ENCODE measurements at regions not wholly inside any gene's neighbourhood (a gene's known extent, or its start where the extent isn't known, plus 50 kb on each side); places are given as distances from the start of the nearest gene placed in this dataset.

DNA sequence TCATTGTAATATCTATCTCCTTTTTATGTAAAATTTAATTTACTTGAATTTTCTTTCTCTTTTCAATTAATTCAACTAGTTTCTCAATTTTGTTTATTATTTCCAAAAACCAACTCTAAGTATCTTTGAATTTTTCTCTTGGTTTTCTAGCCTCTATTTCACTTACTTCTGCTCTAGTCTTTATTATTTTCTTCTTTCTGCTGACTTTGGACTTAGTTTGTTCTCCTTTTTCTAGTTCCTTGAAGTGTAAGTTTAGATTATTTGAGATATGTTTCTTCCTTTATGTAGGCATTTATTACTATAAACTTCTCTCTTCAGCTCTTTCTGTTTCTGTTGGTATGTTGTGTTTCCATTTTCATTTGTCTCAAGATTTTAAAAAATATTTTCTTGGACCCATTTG is 70.8 kb downstream of the TNFAIP3 start:
- TF ChIP-seq RAD21 (IDR thresholded peaks at IDR 0.05; ENCODE audit: low read depth), result no peak
- TF ChIP-seq TAF1 (IDR thresholded peaks at IDR 0.05; ENCODE audit: low read depth), result no peak
- no peak for TF ChIP-seq YY1 (IDR thresholded peaks at IDR 0.05; ENCODE audit: low read depth)
- TF ChIP-seq EP300 (IDR thresholded peaks at IDR 0.05; ENCODE audit: borderline replicate concordance), result no peak
- TF ChIP-seq, protein P1, sequence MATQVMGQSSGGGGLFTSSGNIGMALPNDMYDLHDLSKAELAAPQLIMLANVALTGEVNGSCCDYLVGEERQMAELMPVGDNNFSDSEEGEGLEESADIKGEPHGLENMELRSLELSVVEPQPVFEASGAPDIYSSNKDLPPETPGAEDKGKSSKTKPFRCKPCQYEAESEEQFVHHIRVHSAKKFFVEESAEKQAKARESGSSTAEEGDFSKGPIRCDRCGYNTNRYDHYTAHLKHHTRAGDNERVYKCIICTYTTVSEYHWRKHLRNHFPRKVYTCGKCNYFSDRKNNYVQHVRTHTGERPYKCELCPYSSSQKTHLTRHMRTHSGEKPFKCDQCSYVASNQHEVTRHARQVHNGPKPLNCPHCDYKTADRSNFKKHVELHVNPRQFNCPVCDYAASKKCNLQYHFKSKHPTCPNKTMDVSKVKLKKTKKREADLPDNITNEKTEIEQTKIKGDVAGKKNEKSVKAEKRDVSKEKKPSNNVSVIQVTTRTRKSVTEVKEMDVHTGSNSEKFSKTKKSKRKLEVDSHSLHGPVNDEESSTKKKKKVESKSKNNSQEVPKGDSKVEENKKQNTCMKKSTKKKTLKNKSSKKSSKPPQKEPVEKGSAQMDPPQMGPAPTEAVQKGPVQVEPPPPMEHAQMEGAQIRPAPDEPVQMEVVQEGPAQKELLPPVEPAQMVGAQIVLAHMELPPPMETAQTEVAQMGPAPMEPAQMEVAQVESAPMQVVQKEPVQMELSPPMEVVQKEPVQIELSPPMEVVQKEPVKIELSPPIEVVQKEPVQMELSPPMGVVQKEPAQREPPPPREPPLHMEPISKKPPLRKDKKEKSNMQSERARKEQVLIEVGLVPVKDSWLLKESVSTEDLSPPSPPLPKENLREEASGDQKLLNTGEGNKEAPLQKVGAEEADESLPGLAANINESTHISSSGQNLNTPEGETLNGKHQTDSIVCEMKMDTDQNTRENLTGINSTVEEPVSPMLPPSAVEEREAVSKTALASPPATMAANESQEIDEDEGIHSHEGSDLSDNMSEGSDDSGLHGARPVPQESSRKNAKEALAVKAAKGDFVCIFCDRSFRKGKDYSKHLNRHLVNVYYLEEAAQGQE (IDR thresholded peaks at IDR 0.05; ENCODE audit: low read depth), result no peak
- no peak for TF ChIP-seq CREB1 (IDR thresholded peaks at IDR 0.05; ENCODE audit: low read depth)
- TF ChIP-seq, protein P2, sequence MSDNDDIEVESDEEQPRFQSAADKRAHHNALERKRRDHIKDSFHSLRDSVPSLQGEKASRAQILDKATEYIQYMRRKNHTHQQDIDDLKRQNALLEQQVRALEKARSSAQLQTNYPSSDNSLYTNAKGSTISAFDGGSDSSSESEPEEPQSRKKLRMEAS (IDR thresholded peaks at IDR 0.05), result no peak
- no peak for TF ChIP-seq EGR1 (IDR thresholded peaks at IDR 0.05)

Data from Ishikawa (cell line).